ENCODE measurements at regions not wholly inside any gene's neighbourhood (a gene's known extent, or its start where the extent isn't known, plus 50 kb on each side); places are given as distances from the start of the nearest gene placed in this dataset.

DNA sequence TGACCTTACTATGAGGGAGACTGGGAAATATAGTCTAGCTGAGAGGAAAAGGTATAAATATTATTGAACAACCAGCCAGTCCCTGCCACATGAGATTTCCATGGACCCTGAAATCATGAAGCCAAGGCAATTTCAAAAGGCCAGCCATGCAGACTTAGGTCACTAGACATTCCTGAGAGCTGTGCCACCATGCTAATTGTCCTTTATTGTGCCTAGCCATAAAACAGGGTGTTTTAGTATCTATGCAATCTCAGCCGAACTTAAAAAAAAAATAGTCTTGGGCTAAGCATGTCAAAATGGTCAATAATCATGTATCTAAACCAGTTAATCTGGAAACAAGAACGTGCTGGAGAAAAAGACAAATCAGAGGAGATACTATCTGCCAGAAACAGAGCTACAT is 269.5 kb downstream of the LNPK start (continued):
- TF ChIP-seq ZNF274 (IDR thresholded peaks at IDR 0.05; ENCODE audit: borderline replicate concordance, extremely low read depth, low read length), result no peak
- TF ChIP-seq HDAC2 (IDR thresholded peaks at IDR 0.05; ENCODE audit: borderline replicate concordance in 1 of 2, low read depth in 2 of 2, low read length in 2 of 2), result no peak
- TF ChIP-seq ATF2 (IDR thresholded peaks at IDR 0.05; ENCODE audit: low read length), result no peak
- no peak for TF ChIP-seq ASH2L (IDR thresholded peaks at IDR 0.05; ENCODE audit: low read length)
- no peak for TF ChIP-seq JUND (IDR thresholded peaks at IDR 0.05; ENCODE audit: low read length)
- TF ChIP-seq TBP (IDR thresholded peaks at IDR 0.05; ENCODE audit: low read depth, low read length), result no peak
- no peak for TF ChIP-seq E2F6 (IDR thresholded peaks at IDR 0.05)

Measured in H1 (cell line).